ENCODE measurements at regions not wholly inside any gene's neighbourhood (a gene's known extent, or its start where the extent isn't known, plus 50 kb on each side); places are given as distances from the start of the nearest gene placed in this dataset.
"Not testable (repeated sequence)": the region's sequence is repeated elsewhere in the genome, so short reads cannot be mapped to it uniquely, and the experiment has no call there.

DNA sequence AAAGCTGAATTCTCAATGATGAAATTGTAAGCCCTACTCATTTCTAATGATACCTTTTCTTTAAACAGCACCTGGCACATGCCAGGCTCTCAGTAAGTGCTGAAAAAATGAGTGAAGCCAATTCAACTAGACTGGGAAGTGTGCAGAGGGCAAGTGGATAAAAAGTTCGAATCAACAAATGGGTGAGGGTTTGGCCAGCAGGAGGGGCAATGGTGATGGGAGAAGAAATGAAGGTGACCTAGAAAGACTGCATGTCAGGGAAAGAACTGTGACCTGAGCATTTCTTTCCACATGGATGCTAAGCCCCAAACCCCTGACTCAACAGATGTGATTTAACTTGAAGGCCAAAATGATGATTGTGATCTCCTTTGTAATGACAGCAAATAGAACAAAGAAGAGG lies 54.6 kb downstream of the DKK1 start:
- Histone ChIP-seq H3K27ac (ENCODE audit: low read depth, low read length) (no peak overlapping the region), H3K9me3 (ENCODE audit: control insufficient read depth, insufficient read depth, low read length) (peaks cover 7% of the 10 kb centered on the region; the same call in 1 of the 2 replicates), H3K4me3 (ENCODE audit: low read depth, low read length) (no peak overlapping the region), H3K27me3 (ENCODE audit: control insufficient read depth, insufficient read depth, low read length) (no peaks in the 10 kb centered on the region)
- ChIA-PET POLR2A (no interaction called here), CTCF (no interaction called here)
- no peak for DNase-seq (ENCODE audit: low read depth, low spot score)
- TF ChIP-seq, protein P1, sequence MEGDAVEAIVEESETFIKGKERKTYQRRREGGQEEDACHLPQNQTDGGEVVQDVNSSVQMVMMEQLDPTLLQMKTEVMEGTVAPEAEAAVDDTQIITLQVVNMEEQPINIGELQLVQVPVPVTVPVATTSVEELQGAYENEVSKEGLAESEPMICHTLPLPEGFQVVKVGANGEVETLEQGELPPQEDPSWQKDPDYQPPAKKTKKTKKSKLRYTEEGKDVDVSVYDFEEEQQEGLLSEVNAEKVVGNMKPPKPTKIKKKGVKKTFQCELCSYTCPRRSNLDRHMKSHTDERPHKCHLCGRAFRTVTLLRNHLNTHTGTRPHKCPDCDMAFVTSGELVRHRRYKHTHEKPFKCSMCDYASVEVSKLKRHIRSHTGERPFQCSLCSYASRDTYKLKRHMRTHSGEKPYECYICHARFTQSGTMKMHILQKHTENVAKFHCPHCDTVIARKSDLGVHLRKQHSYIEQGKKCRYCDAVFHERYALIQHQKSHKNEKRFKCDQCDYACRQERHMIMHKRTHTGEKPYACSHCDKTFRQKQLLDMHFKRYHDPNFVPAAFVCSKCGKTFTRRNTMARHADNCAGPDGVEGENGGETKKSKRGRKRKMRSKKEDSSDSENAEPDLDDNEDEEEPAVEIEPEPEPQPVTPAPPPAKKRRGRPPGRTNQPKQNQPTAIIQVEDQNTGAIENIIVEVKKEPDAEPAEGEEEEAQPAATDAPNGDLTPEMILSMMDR (IDR thresholded peaks at IDR 0.05; ENCODE audit: low read depth, low read length), result no peak

DNA sequence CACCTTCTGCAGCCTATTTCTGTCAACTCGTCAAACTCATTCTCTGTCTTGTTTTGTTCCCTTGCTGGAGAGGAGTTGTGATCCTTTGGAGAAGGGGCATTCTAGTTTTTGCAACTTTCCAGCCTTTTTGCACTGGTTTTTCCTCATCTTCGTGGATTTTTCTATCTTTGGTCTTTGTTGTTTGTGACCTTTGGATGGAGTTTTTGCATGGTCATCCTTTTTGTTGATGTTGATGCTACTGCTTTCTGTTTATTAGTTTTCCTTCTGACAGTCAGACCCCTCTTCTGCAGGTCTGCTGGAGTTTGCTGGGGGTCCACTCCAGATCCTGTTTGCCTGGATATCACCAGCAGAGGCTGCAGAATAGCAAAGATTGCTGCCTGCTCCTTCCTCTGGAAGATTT lies 60.1 kb downstream of the DKK1 start:
- CTCF ChIA-PET; POLR2A ChIA-PET; H3K27me3 ChIP-seq (ENCODE audit: control insufficient read depth, insufficient read depth, low read length); DNase-seq (ENCODE audit: low read depth, low spot score); H3K4me3 ChIP-seq (ENCODE audit: low read depth, low read length); H3K9me3 ChIP-seq (ENCODE audit: control insufficient read depth, insufficient read depth, low read length); H3K27ac ChIP-seq (ENCODE audit: low read depth, low read length): not testable (repeated sequence)

DNA sequence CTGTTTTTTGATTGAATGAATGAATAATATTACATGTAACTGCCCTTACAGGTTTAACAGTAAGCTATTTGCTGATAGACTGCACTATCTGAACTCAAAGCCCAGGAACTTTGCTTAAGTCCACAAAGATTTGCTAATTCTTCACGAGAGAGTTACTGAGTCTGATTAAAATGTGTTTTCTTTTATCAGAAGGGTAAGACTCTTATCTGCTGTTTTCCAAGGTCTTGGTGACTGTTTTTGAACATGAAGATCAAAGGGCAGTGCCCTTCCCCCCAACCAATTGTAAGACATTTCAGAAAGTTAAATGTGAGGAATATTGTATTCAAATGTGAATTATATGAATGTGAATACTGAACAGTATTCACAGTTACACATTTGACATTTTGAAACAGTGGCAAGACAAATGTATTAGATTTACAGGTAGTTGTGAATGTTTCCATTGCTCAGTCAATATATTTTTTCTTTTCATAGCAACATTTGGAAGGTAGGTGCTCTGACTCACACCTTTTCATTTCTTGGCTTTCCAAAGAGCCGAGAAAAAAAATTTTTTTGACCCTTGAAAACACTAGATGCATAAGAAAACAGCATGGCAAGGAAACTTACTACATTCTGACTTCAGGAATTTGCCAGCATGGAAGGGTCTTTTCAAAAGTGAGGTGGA lies 62.7 kb downstream of the DKK1 start:
- Histone ChIP-seq H3K4me3 (ENCODE audit: low read depth, low read length) (no peak overlapping the region), H3K27me3 (ENCODE audit: control insufficient read depth, insufficient read depth, low read length) (no peaks in the 10 kb centered on the region), H3K27ac (ENCODE audit: low read depth, low read length) (no peak overlapping the region), H3K9me3 (ENCODE audit: control insufficient read depth, insufficient read depth, low read length) (peaks cover 7% of the 10 kb centered on the region; the same call in 1 of the 2 replicates)
- POLR2A ChIA-PET, result no interaction called here
- TF ChIP-seq, protein P1 (IDR thresholded peaks at IDR 0.05; ENCODE audit: low read depth, low read length), result no peak
- CTCF ChIA-PET, result no interaction called here
- no peak for DNase-seq (ENCODE audit: low read depth, low spot score)

DNA sequence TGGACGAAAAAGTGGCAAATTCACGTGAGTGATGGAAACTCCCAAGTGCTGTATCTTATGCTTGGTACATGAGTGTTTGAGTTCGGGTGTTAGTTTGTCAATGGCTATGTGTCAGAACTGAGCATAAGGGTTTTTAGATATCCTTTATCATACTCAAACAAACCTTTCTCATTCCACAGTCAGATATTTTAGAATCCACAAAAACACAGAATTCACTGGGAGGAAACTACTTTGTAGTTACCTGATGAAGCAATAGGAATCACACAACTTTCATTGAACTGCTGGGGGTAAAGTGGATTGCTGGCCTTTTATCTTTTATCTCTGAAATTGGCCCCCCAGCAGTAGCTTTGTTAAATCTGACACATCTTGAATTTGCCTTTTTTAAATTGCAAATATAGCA lies 64.0 kb downstream of the DKK1 start:
- CTCF ChIA-PET, result interaction anchor here (0.5 kb wide), 1 partner anchor 217 kb away, joined by 3 read pairs; no protein-coding TSS in a partner anchor
- DNase-seq (ENCODE audit: low read depth, low spot score), result no peak
- Histone ChIP-seq H3K27me3 (ENCODE audit: control insufficient read depth, insufficient read depth, low read length) (no peaks in the 10 kb centered on the region), H3K9me3 (ENCODE audit: control insufficient read depth, insufficient read depth, low read length) (peaks cover 7% of the 10 kb centered on the region; the same call in 1 of the 2 replicates), H3K4me3 (ENCODE audit: low read depth, low read length) (no peak overlapping the region), H3K27ac (ENCODE audit: low read depth, low read length) (no peak overlapping the region)
- POLR2A ChIA-PET, result no interaction called here
- TF ChIP-seq, protein P1 (IDR thresholded peaks at IDR 0.05; ENCODE audit: low read depth, low read length), result no peak

DNA sequence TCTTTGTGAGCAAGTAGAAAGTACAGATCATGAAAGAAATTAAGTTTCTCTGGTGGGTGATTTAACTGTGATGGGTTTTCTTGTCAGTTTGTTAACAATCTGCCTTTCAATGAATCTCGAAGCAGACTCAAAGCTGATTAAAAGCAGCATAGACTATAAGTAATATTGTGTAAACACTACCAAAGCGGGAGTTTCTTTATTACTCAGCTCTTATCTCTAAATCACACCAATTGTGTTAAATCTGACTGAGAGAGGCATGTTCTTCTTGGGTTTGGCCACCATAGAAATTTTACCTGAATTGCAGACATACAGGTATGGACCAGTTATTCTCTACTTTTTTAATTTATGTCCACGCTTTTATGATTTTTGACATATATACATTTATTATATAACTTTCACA lies 65.2 kb downstream of the DKK1 start:
- Histone ChIP-seq H3K27me3 (ENCODE audit: control insufficient read depth, insufficient read depth, low read length) (no peaks in the 10 kb centered on the region), H3K4me3 (ENCODE audit: low read depth, low read length) (no peak overlapping the region), H3K9me3 (ENCODE audit: control insufficient read depth, insufficient read depth, low read length) (peaks cover 7% of the 10 kb centered on the region; the same call in 1 of the 2 replicates), H3K27ac (ENCODE audit: low read depth, low read length) (no peak overlapping the region)
- ChIA-PET CTCF (no interaction called here), POLR2A (no interaction called here)
- DNase-seq (ENCODE audit: low read depth, low spot score), result no peak
- TF ChIP-seq, protein P1 (IDR thresholded peaks at IDR 0.05; ENCODE audit: low read depth, low read length), result no peak
